ENCODE measurements at regions not wholly inside any gene's neighbourhood (a gene's known extent, or its start where the extent isn't known, plus 50 kb on each side); places are given as distances from the start of the nearest gene placed in this dataset.

DNA sequence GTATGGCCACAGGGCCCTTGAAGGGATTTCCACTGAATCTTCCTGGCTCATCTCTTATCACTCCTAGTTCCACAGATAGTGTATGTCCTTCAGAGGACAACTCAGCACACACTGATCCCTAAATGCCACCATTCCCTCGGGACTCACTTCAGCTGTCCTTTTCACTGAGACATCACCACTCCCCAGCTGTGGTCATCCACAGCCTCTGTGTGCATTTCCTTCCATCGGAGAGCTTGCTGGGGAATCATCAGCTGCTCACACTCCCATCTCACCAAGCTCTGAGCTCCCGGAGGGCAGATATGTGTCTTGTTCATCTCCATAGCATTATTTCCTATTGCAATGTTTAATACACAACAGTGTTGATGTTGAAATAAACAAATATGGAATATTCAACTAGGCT lies 759.5 kb downstream of the RNF144A start:
- TF ChIP-seq, protein P1, sequence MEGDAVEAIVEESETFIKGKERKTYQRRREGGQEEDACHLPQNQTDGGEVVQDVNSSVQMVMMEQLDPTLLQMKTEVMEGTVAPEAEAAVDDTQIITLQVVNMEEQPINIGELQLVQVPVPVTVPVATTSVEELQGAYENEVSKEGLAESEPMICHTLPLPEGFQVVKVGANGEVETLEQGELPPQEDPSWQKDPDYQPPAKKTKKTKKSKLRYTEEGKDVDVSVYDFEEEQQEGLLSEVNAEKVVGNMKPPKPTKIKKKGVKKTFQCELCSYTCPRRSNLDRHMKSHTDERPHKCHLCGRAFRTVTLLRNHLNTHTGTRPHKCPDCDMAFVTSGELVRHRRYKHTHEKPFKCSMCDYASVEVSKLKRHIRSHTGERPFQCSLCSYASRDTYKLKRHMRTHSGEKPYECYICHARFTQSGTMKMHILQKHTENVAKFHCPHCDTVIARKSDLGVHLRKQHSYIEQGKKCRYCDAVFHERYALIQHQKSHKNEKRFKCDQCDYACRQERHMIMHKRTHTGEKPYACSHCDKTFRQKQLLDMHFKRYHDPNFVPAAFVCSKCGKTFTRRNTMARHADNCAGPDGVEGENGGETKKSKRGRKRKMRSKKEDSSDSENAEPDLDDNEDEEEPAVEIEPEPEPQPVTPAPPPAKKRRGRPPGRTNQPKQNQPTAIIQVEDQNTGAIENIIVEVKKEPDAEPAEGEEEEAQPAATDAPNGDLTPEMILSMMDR (IDR thresholded peaks at IDR 0.05), result no peak
- no peak for TF ChIP-seq POLR2A (IDR thresholded peaks at IDR 0.05)
